NCI-H2196 (cell line): ENCODE measurements at regions not wholly inside any gene's neighbourhood (a gene's known extent, or its start where the extent isn't known, plus 50 kb on each side); places are given as distances from the start of the nearest gene placed in this dataset.

Experiments
- DNase-seq: peaks from one replicate; lab custom pipeline; 2025; ENCODE audit not compliant: unreplicated experiment; lab: John Stamatoyannopoulos, UW

GRCh38 chr7:106797937-106798336 lies 67.1 kb upstream of the PIK3CG start:
- no peak for DNase-seq

- no peak for DNase-seq
These were observed 62.5 kb upstream of the PIK3CG start for GRCh38 chr7:106802589-106802988.

GRCh38 chr7:106806556-106806955 lies 58.5 kb upstream of the PIK3CG start:
- DNase-seq = no peak

GRCh38 chr7:106807474-106807873 lies 57.6 kb upstream of the PIK3CG start:
- DNase-seq = no peak

GRCh38 chr7:106808967-106809635 lies 56.0 kb upstream of the PIK3CG start:
- DNase-seq = no peak

GRCh38 chr7:106811472-106811871 lies 53.6 kb upstream of the PIK3CG start:
- no peak for DNase-seq

GRCh38 chr7:106812027-106812643 lies 52.9 kb upstream of the PIK3CG start:
- no peak for DNase-seq

- no peak for DNase-seq
These were observed 51.3 kb upstream of the PIK3CG start for GRCh38 chr7:106813705-106814305.

- no peak for DNase-seq
These were observed 50.2 kb upstream of the PIK3CG start for GRCh38 chr7:106814887-106815286.
